AG09309 (cell line): ENCODE measurements at regions not wholly inside any gene's neighbourhood (a gene's known extent, or its start where the extent isn't known, plus 50 kb on each side); places are given as distances from the start of the nearest gene placed in this dataset.

Experiments used
- DNase-seq: peaks from one replicate; pipeline ENCODE4 v3.0.0-alpha.2; 2010; ENCODE audit warnings: low read depth
- H3K4me3 ChIP-seq: 2 replicates; pipeline ENCODE4 v1.5.1; 2011; ENCODE audit warnings: mild to moderate bottlenecking, low read depth, low read length, moderate library complexity; ENCODE audit not compliant: control insufficient read depth
- TF ChIP-seq, protein P1 (sequence below): IDR thresholded peaks from 2 replicates; pipeline ENCODE4 v1.5.1; 2011; ENCODE audit warnings: mild to moderate bottlenecking, low read depth, low read length, inconsistent platforms; ENCODE audit not compliant: insufficient read depth, control insufficient read depth; ENCODE audit errors: missing control alignments

- no peak for DNase-seq
- no peak overlapping the region for H3K4me3 ChIP-seq
- TF ChIP-seq, protein P1, sequence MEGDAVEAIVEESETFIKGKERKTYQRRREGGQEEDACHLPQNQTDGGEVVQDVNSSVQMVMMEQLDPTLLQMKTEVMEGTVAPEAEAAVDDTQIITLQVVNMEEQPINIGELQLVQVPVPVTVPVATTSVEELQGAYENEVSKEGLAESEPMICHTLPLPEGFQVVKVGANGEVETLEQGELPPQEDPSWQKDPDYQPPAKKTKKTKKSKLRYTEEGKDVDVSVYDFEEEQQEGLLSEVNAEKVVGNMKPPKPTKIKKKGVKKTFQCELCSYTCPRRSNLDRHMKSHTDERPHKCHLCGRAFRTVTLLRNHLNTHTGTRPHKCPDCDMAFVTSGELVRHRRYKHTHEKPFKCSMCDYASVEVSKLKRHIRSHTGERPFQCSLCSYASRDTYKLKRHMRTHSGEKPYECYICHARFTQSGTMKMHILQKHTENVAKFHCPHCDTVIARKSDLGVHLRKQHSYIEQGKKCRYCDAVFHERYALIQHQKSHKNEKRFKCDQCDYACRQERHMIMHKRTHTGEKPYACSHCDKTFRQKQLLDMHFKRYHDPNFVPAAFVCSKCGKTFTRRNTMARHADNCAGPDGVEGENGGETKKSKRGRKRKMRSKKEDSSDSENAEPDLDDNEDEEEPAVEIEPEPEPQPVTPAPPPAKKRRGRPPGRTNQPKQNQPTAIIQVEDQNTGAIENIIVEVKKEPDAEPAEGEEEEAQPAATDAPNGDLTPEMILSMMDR, result no peak
These were observed 53.9 kb upstream of the ACTRT2 start for GRCh38 chr1:2967329-2967725.

DNA sequence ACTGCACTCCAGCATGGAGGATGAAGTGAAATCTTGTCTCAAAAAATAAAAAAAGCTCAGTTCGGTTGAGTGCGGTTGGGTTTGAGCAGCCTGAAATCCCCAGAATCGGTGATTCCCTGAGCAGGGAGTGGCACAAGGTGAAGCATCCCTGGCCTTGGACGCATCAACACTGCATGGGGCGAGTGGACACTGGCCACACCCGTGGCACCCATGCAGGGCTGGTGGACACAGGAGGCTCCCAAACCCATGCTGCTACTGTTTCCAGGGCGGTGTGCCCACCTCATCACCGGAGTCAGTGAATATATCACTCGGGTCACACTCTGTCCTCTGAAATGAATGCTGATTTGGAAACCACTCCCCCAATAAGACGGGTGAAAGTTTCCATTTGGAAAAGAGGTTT lies 53.4 kb upstream of the ACTRT2 start:
- DNase-seq, result no peak
- TF ChIP-seq, protein P1, result no peak
- no peak overlapping the region for H3K4me3 ChIP-seq

DNA sequence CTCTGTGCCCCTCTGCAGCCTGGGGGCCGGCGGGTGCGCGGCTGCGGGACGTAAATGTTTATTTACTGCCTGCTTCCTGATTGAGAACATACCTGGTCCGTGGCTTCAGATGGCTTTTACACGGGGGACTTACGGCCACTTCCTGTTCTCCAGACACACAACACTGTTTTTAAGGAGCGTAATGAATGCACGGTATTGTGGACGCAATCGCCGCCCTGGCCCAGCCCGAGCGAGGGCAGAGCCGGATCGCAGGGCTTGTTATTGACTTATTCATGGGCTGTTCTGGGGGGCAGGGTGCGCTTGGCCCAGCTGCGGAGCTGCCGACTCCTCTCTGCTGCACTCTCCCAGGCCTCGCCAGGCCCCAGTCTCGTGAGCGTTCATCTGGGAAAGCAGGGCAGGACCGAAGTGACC lies 52.8 kb upstream of the ACTRT2 start:
- no peak for DNase-seq
- no peak overlapping the region for H3K4me3 ChIP-seq
- TF ChIP-seq, protein P1, result no peak

GRCh38 chr1:2969011-2969844 lies 52.0 kb upstream of the ACTRT2 start:
- TF ChIP-seq, protein P1, result no peak
- no peak for DNase-seq
- no peak overlapping the region for H3K4me3 ChIP-seq

GRCh38 chr1:2969845-2970291 lies 51.4 kb upstream of the ACTRT2 start:
- TF ChIP-seq, protein P1, result no peak
- H3K4me3 ChIP-seq, result no peak overlapping the region
- no peak for DNase-seq

DNA sequence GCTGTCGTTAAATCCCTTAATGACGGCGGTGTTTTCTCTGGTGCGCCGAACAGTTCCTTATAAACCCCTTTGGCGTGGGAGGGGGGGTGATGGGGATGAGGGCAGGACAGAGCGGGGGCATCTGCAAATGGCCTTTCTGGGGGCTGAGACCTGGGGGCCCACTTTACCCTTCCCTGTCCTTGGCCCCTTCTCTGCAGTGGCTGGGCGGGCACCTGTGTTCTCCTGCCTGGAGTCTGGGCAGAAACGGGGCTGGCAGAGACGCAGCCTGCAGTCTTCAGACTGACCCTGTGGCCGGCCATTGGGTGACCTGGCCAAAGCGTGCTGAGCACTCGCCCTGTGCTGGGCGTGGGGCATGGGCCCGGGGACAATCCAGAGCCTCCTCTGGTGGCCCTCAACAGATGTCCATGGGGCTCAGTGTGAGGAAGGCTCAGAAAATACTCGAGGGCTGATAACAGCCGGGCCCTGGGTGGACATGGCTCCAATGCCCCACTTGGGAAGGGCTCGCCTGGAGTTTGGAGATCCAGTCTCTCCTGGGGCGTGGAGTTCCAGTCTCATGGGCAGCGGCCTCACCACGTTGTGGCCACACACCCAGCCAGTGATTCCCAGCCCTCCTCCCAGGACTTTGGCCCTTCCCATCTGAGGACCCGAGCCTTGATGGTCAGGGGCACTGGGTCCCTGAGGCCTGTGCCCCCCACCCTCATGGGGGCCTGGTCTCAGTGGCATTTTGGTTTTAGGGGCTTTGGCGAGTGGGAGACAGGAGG lies 50.8 kb upstream of the ACTRT2 start:
- no peak overlapping the region for H3K4me3 ChIP-seq
- TF ChIP-seq, protein P1, result no peak
- no peak for DNase-seq
